CD4-positive, alpha-beta T cell (primary cell): ENCODE measurements at regions not wholly inside any gene's neighbourhood (a gene's known extent, or its start where the extent isn't known, plus 50 kb on each side); places are given as distances from the start of the nearest gene placed in this dataset.

Experiments used
- ATAC-seq: fragments of 200-7000 bp; cut with Tn5 transposase; one replicate; pipeline ENCODE4 v1.10.0; 2022; ENCODE audit warnings: mild to moderate bottlenecking; ENCODE audit not compliant: poor library complexity
- CTCF ChIA-PET: fragments of 350-600 bp; sonication (Branson Sonifier 250); formaldehyde crosslinking; loops from one replicate; lab custom pipeline; 2021; ENCODE audit warnings: antibody characterized with exemption, inconsistent platforms; lab: Charles Lee
- POLR2A ChIA-PET: fragments of 350-600 bp; sonication (Branson Sonifier 250); formaldehyde crosslinking; loops from one replicate; lab custom pipeline; 2021; ENCODE audit warnings: antibody characterized with exemption, inconsistent platforms; lab: Charles Lee
- DNase-seq, 14 experiments: peaks; one replicate each; pipeline ENCODE4 v3.0.0-alpha.2; 2013 to 2020; ENCODE audit warnings: mixed read lengths in 2 of 14
- H3K27ac ChIP-seq, 2 donors: one replicate each; pipeline versions ENCODE4 v1.5.1 to v1.7.0; 2013; ENCODE audit warnings: low read length in 2 of 2, low read depth in 1 of 2, mild to moderate bottlenecking in 1 of 2
- H3K27me3 ChIP-seq, 2 experiments: 1 replicate in 1 of 2; 2 replicates in 1 of 2; pipeline versions ENCODE4 v1.6.1 to v1.7.0; 2013; ENCODE audit warnings: low read length in 2 of 2, control low read depth in 1 of 2, mild to moderate bottlenecking in 1 of 2, moderate library complexity in 1 of 2; ENCODE audit not compliant: insufficient read depth in 2 of 2, control insufficient read depth in 1 of 2
- H3K36me3 ChIP-seq: one replicate; pipeline ENCODE4 v1.6.1; 2013; ENCODE audit warnings: low read length, control low read depth; ENCODE audit not compliant: insufficient read depth
- H3K4me1 ChIP-seq: one replicate; pipeline ENCODE4 v1.6.1; 2013; ENCODE audit warnings: low read length, control low read depth; ENCODE audit not compliant: insufficient read depth
- H3K4me3 ChIP-seq: one replicate; pipeline ENCODE4 v1.5.1; 2013; ENCODE audit warnings: mild to moderate bottlenecking, low read length, moderate library complexity
- H3K9me3 ChIP-seq, 2 experiments: 1 replicate in 1 of 2; 2 replicates in 1 of 2; pipeline versions ENCODE4 v1.6.1 to v1.7.0; 2013; ENCODE audit warnings: low read length in 2 of 2, mild to moderate bottlenecking in 2 of 2, control low read depth in 1 of 2, moderate library complexity in 1 of 2; ENCODE audit not compliant: control insufficient read depth in 1 of 2, insufficient read depth in 1 of 2
- H3K27ac Mint-ChIP-seq: one replicate; pipeline ENCODE4 v1.8.0; 2020; ENCODE audit warnings: mixed read lengths
- H3K27me3 Mint-ChIP-seq: one replicate; pipeline ENCODE4 v1.8.0; 2021; ENCODE audit warnings: mixed read lengths
- H3K36me3 Mint-ChIP-seq: one replicate; pipeline ENCODE4 v1.8.0; 2021; ENCODE audit warnings: low read depth, mixed read lengths
- H3K4me1 Mint-ChIP-seq: one replicate; pipeline ENCODE4 v1.8.0; 2021; ENCODE audit warnings: low read depth, mixed read lengths
- H3K4me3 Mint-ChIP-seq: one replicate; pipeline ENCODE4 v1.8.0; 2020; ENCODE audit warnings: mild to moderate bottlenecking, mixed read lengths
- H3K9me3 Mint-ChIP-seq: one replicate; pipeline ENCODE4 v1.8.0; 2020; ENCODE audit warnings: mixed read lengths
- CTCF ChIP-seq: fragments of 200-600 bp; IDR thresholded peaks from one replicate; pipeline ENCODE4 v1.8.0; 2022; ENCODE audit warnings: antibody characterized with exemption, mild to moderate bottlenecking
- intact Hi-C, 2 experiments: fragments of 100-400 bp; cut with DNase I in 1 of 2; cut with micrococcal nuclease in 1 of 2; formaldehyde crosslinking; loops; one replicate each; pipeline versions ENCODE4 v1.15.1 to v1.9.0; 2023 to 2025; cut with DNase I, micrococcal nuclease

- ATAC-seq: no peak
- no peaks in the 10 kb centered on the region for H3K4me1 ChIP-seq
Observed at GRCh38 chr12:43283206-43283605, 268.8 kb downstream of the ADAMTS20 start.

GRCh38 chr12:43282106-43282505 lies 269.9 kb downstream of the ADAMTS20 start:
- H3K36me3 Mint-ChIP-seq: no peaks in the 10 kb centered on the region

More at GRCh38 chr12:43283206-43283605, 268.8 kb downstream of the ADAMTS20 start:
- no peaks in the 10 kb centered on the region for H3K9me3 Mint-ChIP-seq
- Histone ChIP-seq H3K36me3 (no peaks in the 10 kb centered on the region), H3K4me3 (no peak overlapping the region), H3K9me3 (no peaks in the 10 kb centered on the region), H3K27ac (no peak overlapping the region), H3K27me3 (no peaks in the 10 kb centered on the region)
- ChIA-PET POLR2A (no interaction called here), CTCF (no interaction called here)
- intact Hi-C loops: no loop called here
- no peak for DNase-seq
- no peak overlapping the region for H3K4me3 Mint-ChIP-seq
- H3K27me3 Mint-ChIP-seq: no peaks in the 10 kb centered on the region
- H3K27ac Mint-ChIP-seq: no peak overlapping the region
- no peak for TF ChIP-seq CTCF
- no peaks in the 10 kb centered on the region for H3K36me3 Mint-ChIP-seq
- H3K4me1 Mint-ChIP-seq: no peaks in the 10 kb centered on the region

GRCh38 chr12:43281563-43281962 lies 270.4 kb downstream of the ADAMTS20 start:
- DNase-seq: no peak
- Mint-ChIP-seq H3K4me1 (no peaks in the 10 kb centered on the region), H3K27me3 (no peaks in the 10 kb centered on the region), H3K27ac (no peak overlapping the region), H3K9me3 (no peaks in the 10 kb centered on the region), H3K36me3 (no peaks in the 10 kb centered on the region), H3K4me3 (no peak overlapping the region)
- ATAC-seq: no peak
- intact Hi-C loops: no loop called here
- Histone ChIP-seq H3K4me3 (no peak overlapping the region), H3K27me3 (no peaks in the 10 kb centered on the region), H3K27ac (no peak overlapping the region), H3K9me3 (no peaks in the 10 kb centered on the region), H3K4me1 (no peaks in the 10 kb centered on the region), H3K36me3 (no peaks in the 10 kb centered on the region)
- POLR2A ChIA-PET: no interaction called here
- CTCF ChIA-PET: no interaction called here
- no peak for TF ChIP-seq CTCF

More at GRCh38 chr12:43282106-43282505, 269.9 kb downstream of the ADAMTS20 start:
- POLR2A ChIA-PET: no interaction called here
- Mint-ChIP-seq H3K27me3 (no peaks in the 10 kb centered on the region), H3K9me3 (no peaks in the 10 kb centered on the region), H3K4me3 (no peak overlapping the region), H3K4me1 (no peaks in the 10 kb centered on the region), H3K27ac (no peak overlapping the region)
- intact Hi-C loops: no loop called here
- H3K9me3 ChIP-seq: no peaks in the 10 kb centered on the region
- no peak for TF ChIP-seq CTCF
- H3K27me3 ChIP-seq: no peaks in the 10 kb centered on the region
- no peaks in the 10 kb centered on the region for H3K36me3 ChIP-seq
- no peak overlapping the region for H3K4me3 ChIP-seq
- ATAC-seq: no peak
- no peak for DNase-seq
- H3K27ac ChIP-seq: no peak overlapping the region
- H3K4me1 ChIP-seq: no peaks in the 10 kb centered on the region
- CTCF ChIA-PET: no interaction called here
